Activated T-cell treated with anti-CD3 and anti-CD28 coated beads for 1 hour (primary cell): ENCODE measurements at regions not wholly inside any gene's neighbourhood (a gene's known extent, or its start where the extent isn't known, plus 50 kb on each side); places are given as distances from the start of the nearest gene placed in this dataset.
"Not testable (repeated sequence)": the region's sequence is repeated elsewhere in the genome, so short reads cannot be mapped to it uniquely, and the experiment has no call there.

Experiments
- DNase-seq: peaks from one replicate; pipeline ENCODE4 v3.0.0-alpha.2; 2020; ENCODE audit warnings: low read depth

- DNase-seq, result no peak
These were observed 931.1 kb downstream of the C6orf118 start for GRCh38 chr6:164378330-164378729.

DNA sequence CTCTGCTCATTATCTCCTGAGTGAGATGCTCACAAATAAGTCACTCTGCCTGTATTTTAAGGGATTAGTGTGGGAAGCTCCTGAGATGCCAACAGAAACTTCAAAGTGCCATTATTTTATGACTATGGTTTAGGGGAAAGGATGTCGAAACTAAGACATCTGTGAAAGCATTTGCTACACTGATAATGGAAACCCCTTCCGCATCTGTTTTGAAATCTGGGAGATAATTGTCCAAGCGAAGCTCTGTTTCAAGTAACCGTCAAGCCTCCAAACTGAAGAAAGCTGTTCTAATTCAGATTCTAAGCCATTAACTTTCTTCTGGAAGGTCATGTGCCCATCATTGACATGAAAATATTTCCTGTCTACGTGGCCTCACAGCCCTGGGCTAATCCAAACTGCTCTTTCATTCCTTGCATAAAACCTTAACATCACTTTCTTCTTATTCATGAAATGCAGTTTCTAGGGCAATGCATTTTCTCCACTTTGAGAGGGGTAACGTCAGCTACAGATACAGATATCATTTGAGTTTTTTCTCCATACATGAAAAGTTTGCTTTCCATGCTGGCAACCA lies 932.0 kb downstream of the C6orf118 start:
- no peak for DNase-seq

DNA sequence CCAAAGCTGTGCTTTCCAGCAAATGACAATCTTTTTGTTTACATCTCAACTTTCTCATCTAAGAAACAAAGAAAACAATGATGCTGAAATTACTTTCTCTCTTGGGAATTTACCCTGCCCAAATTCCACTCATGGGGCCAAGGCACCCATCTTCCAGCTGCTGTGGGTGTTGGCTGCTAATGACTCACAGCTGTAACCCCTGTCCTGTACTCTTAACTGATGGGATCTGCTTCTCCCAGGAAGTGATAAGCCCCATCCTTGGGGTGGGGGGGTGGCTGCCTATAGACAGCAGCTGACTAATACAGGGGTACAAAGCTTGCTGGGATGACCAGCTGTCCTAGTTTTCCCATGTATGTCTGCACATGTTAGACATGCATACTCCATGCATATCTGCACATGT lies 938.6 kb downstream of the C6orf118 start:
- DNase-seq, result no peak

DNA sequence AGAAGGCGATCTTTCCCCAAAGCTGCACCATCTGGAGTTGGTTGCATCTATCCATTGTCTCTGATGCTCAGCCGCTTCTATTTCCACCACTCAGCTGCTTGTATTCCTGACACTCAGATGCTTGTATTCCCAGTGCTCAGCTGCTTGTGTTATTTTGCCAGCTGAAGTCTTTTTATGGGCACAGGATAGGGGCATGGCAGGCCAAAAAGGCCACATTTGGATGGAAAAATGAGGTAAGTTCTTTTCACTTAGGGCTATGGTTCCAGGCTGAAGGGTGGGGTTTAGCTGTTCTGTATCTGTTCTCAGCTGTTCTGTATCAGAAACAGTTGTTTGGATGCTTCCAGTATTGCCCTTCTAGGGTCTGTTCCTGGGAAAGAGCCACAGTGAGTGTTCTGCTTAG lies 944.9 kb downstream of the QKI start:
- no peak for DNase-seq

GRCh38 chr6:164359036-164359435 lies 944.5 kb downstream of the QKI start:
- DNase-seq, result no peak

DNA sequence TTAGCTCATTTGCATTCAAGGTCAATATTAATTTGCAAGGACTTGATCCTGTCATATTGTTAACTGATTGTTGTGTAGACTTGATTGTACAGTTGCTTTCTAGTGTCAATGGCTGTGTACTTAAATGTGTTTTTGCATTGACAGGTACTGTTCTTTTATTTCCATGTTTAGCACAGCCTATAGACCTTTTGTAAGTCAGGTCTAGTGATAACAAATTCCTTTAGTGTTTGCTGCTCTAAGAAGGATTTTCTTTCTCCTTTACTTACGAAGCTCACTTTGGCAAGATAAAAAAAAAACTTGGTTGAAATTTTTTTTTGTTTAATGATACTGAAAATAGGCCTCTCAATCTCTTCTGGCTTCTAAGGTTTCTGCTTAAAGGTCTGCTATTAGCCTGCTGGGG lies 942.3 kb downstream of the QKI start:
- DNase-seq, result no peak

DNA sequence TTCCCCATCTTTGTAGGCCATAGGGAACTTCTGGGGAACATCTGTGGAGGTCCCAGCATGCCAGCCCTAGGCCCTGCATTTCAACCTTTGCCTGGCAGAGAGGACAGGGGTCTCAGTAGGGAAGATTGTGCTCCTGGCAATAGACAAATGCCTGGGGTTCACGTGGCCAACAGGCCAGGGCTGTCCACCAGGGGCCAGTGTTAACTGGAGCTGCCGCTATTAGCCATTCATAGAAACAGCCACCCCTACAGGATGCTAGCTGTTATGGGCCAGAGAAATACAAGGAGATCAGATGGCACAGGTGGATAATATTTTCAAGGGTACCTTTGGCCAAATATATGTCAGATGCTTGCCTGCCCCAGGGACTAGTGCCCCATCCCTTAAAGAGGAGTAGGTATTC lies 932.9 kb downstream of the QKI start:
- no peak for DNase-seq

GRCh38 chr6:164346631-164347030 lies 932.1 kb downstream of the QKI start:
- no peak for DNase-seq

DNA sequence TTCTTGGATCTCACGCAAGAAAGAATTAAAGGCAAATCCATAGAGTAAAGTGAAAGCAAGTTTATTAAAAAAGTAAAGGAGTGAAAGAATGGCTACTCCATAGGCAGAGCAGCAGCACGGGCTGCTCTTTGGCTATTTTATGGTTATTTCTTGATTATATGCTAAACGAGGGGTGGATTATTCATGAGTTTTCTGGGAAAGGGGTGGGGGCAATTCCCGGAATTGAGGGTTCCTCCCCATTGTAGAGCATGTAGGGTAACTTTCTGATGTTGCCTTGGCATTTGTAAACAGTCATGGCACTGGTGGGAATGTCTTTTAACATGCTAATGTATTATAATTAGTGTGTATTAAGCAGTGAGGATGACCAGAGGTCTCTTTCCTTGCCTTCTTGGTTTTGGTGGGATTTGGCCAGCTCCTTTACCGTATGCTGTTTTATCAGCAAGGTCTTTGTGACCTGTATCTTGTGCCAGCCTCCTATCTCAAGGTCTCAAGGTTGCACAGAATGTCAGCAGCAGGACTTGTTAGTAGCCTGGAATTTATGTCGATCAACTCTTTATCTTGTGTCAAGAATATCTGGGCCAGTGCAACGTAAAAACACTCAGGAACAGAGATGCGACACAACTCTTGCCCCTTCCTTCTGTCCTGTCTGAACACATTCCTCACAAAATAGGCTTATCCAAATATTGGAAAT lies 931.4 kb downstream of the QKI start:
- no peak for DNase-seq

DNA sequence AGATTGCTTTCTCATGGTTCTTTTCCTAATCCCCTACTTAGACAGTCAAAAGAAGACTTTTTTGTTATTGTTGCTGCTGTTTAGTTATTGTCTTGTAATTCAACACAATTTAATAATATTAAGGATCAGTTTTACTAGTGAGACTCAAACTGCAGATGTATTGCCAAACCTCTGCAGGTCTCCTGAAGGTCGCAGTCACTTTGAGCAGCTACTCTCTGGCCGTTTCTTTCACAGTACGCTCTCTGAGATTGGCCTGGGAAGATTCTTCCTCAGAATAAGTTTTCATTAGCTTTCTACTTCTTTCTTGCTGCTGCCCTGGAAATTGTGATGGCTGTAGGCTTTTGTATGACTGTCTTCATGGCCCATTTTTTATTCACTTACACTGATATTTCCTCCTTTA lies 930.8 kb downstream of the QKI start:
- DNase-seq, result no peak

- DNase-seq, result no peak
These were observed 930.3 kb downstream of the QKI start for GRCh38 chr6:164344801-164345291.

- DNase-seq, result not testable (repeated sequence)
These were observed 924.9 kb downstream of the QKI start for GRCh38 chr6:164339442-164339841.

DNA sequence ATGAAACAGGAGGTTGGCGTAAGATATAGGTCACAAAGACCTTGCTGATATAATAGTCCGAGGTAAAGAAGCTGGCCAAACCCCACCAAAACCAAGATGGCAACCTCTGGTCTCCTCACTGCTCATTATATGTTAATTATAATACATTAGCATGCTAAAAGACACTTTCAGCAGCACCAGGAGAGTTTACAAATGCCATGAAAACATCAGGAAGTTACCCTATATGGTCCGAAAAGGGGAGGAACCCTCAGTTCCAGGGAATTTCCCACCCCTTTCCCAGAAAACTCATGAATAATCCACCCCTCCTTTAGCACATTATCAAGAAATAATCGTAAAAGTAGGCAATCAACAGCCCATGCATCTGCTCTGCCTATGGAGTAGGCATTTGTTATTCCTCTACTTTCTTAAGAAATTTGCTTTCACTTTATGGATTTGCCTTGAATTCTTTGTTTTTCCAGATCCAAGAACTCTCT lies 923.4 kb downstream of the QKI start:
- no peak for DNase-seq

DNA sequence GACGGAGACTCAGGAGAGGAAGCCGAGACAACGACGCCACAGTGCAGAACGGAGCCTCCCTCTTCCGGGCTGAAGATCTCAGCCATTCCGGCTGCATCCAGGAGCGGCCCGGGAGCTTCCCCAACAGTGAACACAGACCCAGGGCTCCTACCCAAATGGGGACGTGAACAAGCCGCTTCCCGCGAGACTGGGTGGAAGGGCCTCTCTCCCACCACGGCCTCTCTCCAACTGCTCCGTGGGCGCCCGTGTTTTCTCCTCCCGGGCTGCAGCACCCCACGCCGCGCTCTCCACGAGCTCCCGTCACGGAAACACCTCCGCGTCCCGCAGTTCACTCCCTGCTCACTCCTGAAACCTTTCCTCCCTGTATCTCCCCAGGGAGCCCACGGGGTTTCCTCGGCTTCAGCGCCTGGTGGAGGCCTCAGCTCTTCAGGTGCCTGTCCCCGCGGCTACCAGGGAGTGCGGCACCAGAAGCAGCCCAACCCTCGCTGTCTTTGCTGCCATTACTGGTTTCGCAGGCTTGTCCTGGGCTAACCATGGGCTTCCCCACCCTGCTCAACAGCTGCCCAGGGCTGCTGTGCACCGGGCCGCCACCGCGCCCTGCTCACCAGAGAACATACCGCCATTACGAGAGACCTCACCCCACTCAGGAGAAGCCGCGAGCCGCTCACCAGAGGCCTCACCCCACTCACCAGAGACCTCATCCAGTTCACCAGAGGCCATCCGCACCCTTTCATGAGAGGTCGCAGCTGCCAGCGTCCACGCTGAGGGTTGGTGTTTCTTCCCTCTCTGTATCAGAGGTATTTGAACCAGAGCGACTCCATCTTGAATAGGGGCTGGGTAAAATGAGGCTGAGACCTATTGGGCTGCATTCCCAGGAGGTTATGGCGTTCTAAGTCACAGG lies 922.8 kb downstream of the QKI start:
- DNase-seq, result no peak

GRCh38 chr6:164336455-164336854 lies 921.9 kb downstream of the QKI start:
- DNase-seq, result no peak

DNA sequence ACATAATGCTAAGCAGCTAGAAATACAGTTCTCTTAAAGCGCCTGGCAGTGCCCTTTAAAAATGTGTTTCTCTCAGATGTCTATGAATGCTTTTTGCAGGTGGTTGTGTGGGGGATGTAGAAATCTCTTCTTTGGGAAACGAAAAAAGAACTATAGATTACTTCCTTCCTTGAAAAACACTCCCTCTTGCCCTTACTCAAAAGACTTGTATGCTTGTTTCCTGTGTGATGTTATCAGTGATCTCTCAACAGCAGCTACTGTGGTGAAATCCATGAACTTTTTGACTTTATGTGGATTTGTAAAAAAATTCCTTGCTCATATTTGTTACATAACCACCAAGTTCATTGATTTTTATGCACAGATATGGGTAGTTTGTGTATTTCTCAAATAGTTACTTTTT lies 916.5 kb downstream of the QKI start:
- no peak for DNase-seq

DNA sequence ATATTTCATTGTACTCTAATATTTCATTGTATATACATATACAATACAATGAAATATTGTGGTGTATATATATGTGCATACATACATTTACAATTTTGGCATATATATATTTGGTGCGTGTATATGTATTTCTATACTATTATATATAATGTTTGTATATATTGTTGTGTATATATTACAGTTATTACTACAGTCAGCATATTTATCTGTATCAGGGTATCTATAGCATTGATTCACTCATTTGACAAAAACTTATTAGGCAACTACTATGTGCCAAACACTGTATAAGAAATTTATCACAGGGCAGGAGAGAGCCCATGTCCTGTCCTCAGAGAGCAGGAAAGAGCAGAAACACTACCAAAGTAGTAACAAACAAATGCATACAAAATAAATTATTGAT lies 910.6 kb downstream of the QKI start:
- DNase-seq, result no peak

DNA sequence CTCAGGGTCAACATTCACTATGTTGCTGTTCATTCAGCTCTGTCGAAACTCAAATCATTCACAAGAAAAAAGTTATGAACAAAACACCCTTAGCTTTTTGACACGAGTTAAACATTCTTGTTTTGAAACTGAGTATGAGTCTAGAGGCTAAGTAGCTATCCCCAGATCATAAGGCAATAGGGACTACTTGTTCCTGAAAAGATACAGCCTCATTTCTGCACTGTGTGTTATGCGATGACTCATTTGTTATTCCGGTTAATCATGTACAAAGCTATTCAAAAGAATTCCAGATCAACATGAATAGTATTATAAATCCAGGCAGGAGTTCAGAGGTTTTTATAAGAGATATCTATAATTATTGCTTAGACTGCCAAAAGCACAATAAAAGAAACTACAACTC lies 908.0 kb downstream of the QKI start:
- no peak for DNase-seq

- DNase-seq, result no peak
These were observed 906.8 kb downstream of the QKI start for GRCh38 chr6:164321297-164321696.

DNA sequence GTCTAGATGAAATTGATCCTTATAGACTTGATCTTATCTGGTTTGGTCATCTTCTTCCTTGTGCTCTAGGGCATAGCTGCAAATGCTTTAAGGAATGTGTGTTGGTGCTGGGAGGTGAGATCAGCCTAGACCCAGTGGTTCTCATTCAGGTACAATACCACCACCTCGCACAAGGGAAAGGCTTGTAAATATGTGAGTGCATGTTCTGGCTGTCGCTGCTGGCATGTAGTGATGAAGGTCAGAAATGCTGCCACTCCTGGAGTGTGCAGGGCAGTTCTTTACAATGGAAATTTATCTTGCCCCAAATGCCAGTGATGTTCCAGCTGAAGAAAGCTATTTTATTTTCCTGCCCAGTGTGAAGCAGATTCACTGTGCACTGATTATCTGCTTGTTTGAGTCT lies 900.9 kb downstream of the QKI start:
- no peak for DNase-seq

DNA sequence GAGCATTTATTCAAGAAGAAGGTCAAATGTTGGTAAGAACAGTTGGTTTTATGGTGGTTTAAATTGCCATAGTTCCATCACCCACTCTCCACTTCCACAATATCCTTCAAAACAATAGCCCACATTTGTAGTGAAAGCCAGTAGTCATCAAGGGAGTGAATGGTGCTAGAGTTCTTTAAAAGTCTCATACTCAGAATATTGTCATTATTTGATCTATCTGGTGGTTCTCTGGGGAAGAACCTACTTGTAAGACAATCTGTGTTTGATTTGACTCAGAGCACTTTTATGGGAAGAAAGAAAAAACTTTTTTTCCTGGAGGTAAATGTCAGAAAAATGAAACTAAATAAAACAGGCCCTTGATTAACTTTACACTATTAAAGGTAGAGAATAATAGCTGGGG lies 893.8 kb downstream of the QKI start:
- no peak for DNase-seq

- DNase-seq, result no peak
These were observed 888.8 kb downstream of the QKI start for GRCh38 chr6:164303102-164303964.
